Sigmoid colon (tissue), 6 donors: ENCODE measurements at regions not wholly inside any gene's neighbourhood (a gene's known extent, or its start where the extent isn't known, plus 50 kb on each side); places are given as distances from the start of the nearest gene placed in this dataset.
A peak's percentile ranks its signal among the peaks of the same experiment; 100 is the strongest.

ENCODE experiments used
- DNase-seq: peaks from one replicate; pipeline ENCODE4 v3.0.0-alpha.2; 2019
- H3K27ac ChIP-seq, 4 donors: fragments of 200-600 bp; sonication (generic); one replicate each; pipeline ENCODE4 v1.5.1; 2016 to 2019; ENCODE audit warnings: mild to moderate bottlenecking in 1 of 4
- H3K27me3 ChIP-seq, 3 donors: fragments of 200-600 bp; sonication (generic); one replicate each; pipeline ENCODE4 v1.5.1; 2019; ENCODE audit warnings: mild to moderate bottlenecking in 1 of 3
- H3K36me3 ChIP-seq, 4 donors: fragments of 200-600 bp; sonication (generic); one replicate each; pipeline ENCODE4 v1.5.1; 2016 to 2019
- H3K4me1 ChIP-seq, 4 donors: fragments of 200-600 bp; sonication (generic); one replicate each; pipeline ENCODE4 v1.5.1; 2017 to 2019
- H3K4me3 ChIP-seq, 4 donors: fragments of 200-600 bp; sonication (generic); one replicate each; pipeline ENCODE4 v1.5.1; 2017 to 2019; ENCODE audit warnings: mild to moderate bottlenecking in 2 of 4, moderate library complexity in 1 of 4
- H3K9me3 ChIP-seq, 4 donors: fragments of 200-600 bp in 3 of 4; sonication (generic) in 3 of 4; one replicate each; pipeline versions ENCODE4 v1.5.1 to v1.6.1; 2013 to 2019
- CTCF ChIP-seq, 4 experiments: fragments of 450-650 bp in 3 of 4; fragments of 200-600 bp in 1 of 4; IDR thresholded peaks; one replicate each; pipeline ENCODE4 v1.5.1; 2016 to 2019; ENCODE audit warnings: antibody characterized with exemption in 4 of 4, mild to moderate bottlenecking in 3 of 4, moderate library complexity in 2 of 4
- EP300 ChIP-seq, 4 donors: sonication (generic); formaldehyde crosslinking; IDR thresholded peaks; one replicate each; pipeline ENCODE4 v1.6.1; 2017; ENCODE audit warnings: antibody characterized with exemption in 4 of 4
- POLR2A ChIP-seq, 2 donors: fragments of 450-650 bp; IDR thresholded peaks; one replicate each; pipeline ENCODE4 v1.6.1; 2016; ENCODE audit warnings: antibody characterized with exemption in 2 of 2, mild to moderate bottlenecking in 2 of 2, moderate library complexity in 2 of 2
- POLR2AphosphoS5 ChIP-seq, 4 donors: sonication (generic); formaldehyde crosslinking; IDR thresholded peaks; one replicate each; pipeline ENCODE4 v1.6.1; 2017; ENCODE audit warnings: antibody characterized with exemption in 4 of 4
- WGBS, 2 donors: extraction: QIAGEN DNeasy Blood & Tissue Kit; methylation state at CpG; one replicate each; pipeline ENCODE4 v1.1.7; 2013; 5-methylcytosine and 5-hydroxymethylcytosine counted together
- intact Hi-C: fragments of 100-400 bp; cut with DNase I; formaldehyde crosslinking; loops from one replicate; pipeline ENCODE4 v1.15.1; 2023
- donor health status: healthy with polysubstance abuse.
- donor health status: healthy.

- intact Hi-C loops, result no loop called here
- no peak overlapping the region for H3K27ac ChIP-seq
Observed at GRCh38 chr7:114860206-114860605, 61.7 kb upstream of the MDFIC start.

GRCh38 chr7:114862406-114862805 lies 59.5 kb upstream of the MDFIC start:
- no peak for DNase-seq
- no peak overlapping the region for H3K27ac ChIP-seq
- no peaks in the 10 kb centered on the region for H3K36me3 ChIP-seq
- H3K9me3 ChIP-seq, result no peaks in the 10 kb centered on the region
- H3K27me3 ChIP-seq, result no peaks in the 10 kb centered on the region
- H3K4me1 ChIP-seq, result peaks cover 0 to 3% (median 0%) of the 10 kb centered on the region in 4 donors
- WGBS, 2 donors, result 89 to 94% methylated on average over 2 of the region's 2 CpGs
- H3K4me3 ChIP-seq, result no peak overlapping the region
- TF ChIP-seq CTCF (IDR thresholded peaks at IDR 0.05) (no peak), POLR2AphosphoS5 (IDR thresholded peaks at IDR 0.05) (no peak), EP300 (IDR thresholded peaks at IDR 0.05) (no peak), POLR2A (IDR thresholded peaks at IDR 0.05) (no peak)
- intact Hi-C loops, result no loop called here

More at GRCh38 chr7:114860206-114860605, 61.7 kb upstream of the MDFIC start:
- H3K36me3 ChIP-seq, result no peaks in the 10 kb centered on the region
- H3K27me3 ChIP-seq, result no peaks in the 10 kb centered on the region
- H3K4me3 ChIP-seq, result no peak overlapping the region
- H3K9me3 ChIP-seq, result no peaks in the 10 kb centered on the region
- H3K4me1 ChIP-seq, result peaks cover 0 to 3% (median 0%) of the 10 kb centered on the region in 4 donors
- 82 to 91% methylated on average over 2 of the region's 2 CpGs for WGBS, 2 donors
- TF ChIP-seq POLR2AphosphoS5 (IDR thresholded peaks at IDR 0.05) (no peak), POLR2A (IDR thresholded peaks at IDR 0.05) (no peak), EP300 (IDR thresholded peaks at IDR 0.05) (no peak), CTCF (IDR thresholded peaks at IDR 0.05) (no peak)
- no peak for DNase-seq

GRCh38 chr7:114864278-114864677 lies 57.6 kb upstream of the MDFIC start:
- intact Hi-C loops, result no loop called here
- Histone ChIP-seq H3K9me3 (no peaks in the 10 kb centered on the region), H3K4me3 (no peak overlapping the region), H3K36me3 (no peaks in the 10 kb centered on the region), H3K27me3 (no peaks in the 10 kb centered on the region), H3K27ac (no peak overlapping the region), H3K4me1 (peaks cover 0 to 3% (median 0%) of the 10 kb centered on the region in 4 donors)
- TF ChIP-seq CTCF (IDR thresholded peaks at IDR 0.05), result no peak
- no peak for TF ChIP-seq EP300 (IDR thresholded peaks at IDR 0.05)
- no peak for TF ChIP-seq POLR2A (IDR thresholded peaks at IDR 0.05)
- TF ChIP-seq POLR2AphosphoS5 (IDR thresholded peaks at IDR 0.05), result no peak
- DNase-seq, result no peak
- 15 to 67% methylated on average over 1 of the region's 1 CpG for whole genome bisulfite sequencing, 2 donors

- no peak for DNase-seq
- 84 to 89% methylated on average over 1 of the region's 1 CpG for WGBS, 2 donors
- intact Hi-C loops, result no loop called here
- H3K9me3 ChIP-seq, result no peaks in the 10 kb centered on the region
- H3K27me3 ChIP-seq, result no peaks in the 10 kb centered on the region
- H3K36me3 ChIP-seq, result no peaks in the 10 kb centered on the region
- no peak overlapping the region for H3K27ac ChIP-seq
- peak in 3 of 4 experiments; percentile 24 to 53 (median 24) for TF ChIP-seq CTCF (IDR thresholded peaks at IDR 0.05)
- no peak for TF ChIP-seq POLR2AphosphoS5 (IDR thresholded peaks at IDR 0.05)
- H3K4me3 ChIP-seq, result no peak overlapping the region
- H3K4me1 ChIP-seq, result peaks cover 0 to 3% (median 0%) of the 10 kb centered on the region in 4 donors
Observed at GRCh38 chr7:114865564-114865963, 56.3 kb upstream of the MDFIC start.
